Suprapubic skin (tissue), 4 donors: ENCODE measurements at regions not wholly inside any gene's neighbourhood (a gene's known extent, or its start where the extent isn't known, plus 50 kb on each side); places are given as distances from the start of the nearest gene placed in this dataset.

Source experiments
- CTCF ChIP-seq, 2 donors: fragments of 200-600 bp in 1 of 2; fragments of 450-650 bp in 1 of 2; sonication (generic) in 1 of 2; IDR thresholded peaks; one replicate each; pipeline ENCODE4 v1.5.1; 2016 to 2019; ENCODE audit warnings: antibody characterized with exemption in 2 of 2, mild to moderate bottlenecking in 1 of 2, moderate library complexity in 1 of 2
- POLR2A ChIP-seq, 2 donors: fragments of 450-650 bp; IDR thresholded peaks; one replicate each; pipeline ENCODE4 v1.6.1; 2017; ENCODE audit warnings: antibody characterized with exemption in 2 of 2, mild to moderate bottlenecking in 2 of 2, moderate library complexity in 2 of 2
- POLR2AphosphoS5 ChIP-seq, 3 donors: sonication (generic); formaldehyde crosslinking; IDR thresholded peaks; one replicate each; pipeline ENCODE4 v1.6.1; 2017; ENCODE audit warnings: antibody characterized with exemption in 3 of 3

GRCh38 chr4:117873779-117874178 lies 160.5 kb upstream of the NDST3 start:
- TF ChIP-seq POLR2A (IDR thresholded peaks at IDR 0.05) (no peak), CTCF (IDR thresholded peaks at IDR 0.05) (no peak), POLR2AphosphoS5 (IDR thresholded peaks at IDR 0.05) (no peak)
